OCI-LY3 (cell line): ENCODE measurements at regions not wholly inside any gene's neighbourhood (a gene's known extent, or its start where the extent isn't known, plus 50 kb on each side); places are given as distances from the start of the nearest gene placed in this dataset.
"Not testable (repeated sequence)": the region's sequence is repeated elsewhere in the genome, so short reads cannot be mapped to it uniquely, and the experiment has no call there.

Experiments used
- EZH2phosphoT487 ChIP-seq: fragments of 200-600 bp; shearing (Covaris generic); IDR thresholded peaks from 2 replicates; pipeline ENCODE4 v1.6.1; 2018; ENCODE audit warnings: antibody characterized with exemption, mixed run types, low read depth
- TF ChIP-seq, protein P1 (sequence below): fragments of 200-600, 300-600 bp; sonication (generic); IDR thresholded peaks from 2 replicates; pipeline ENCODE4 v1.5.1; 2014; ENCODE audit warnings: antibody characterized with exemption, low read length, low read depth

DNA sequence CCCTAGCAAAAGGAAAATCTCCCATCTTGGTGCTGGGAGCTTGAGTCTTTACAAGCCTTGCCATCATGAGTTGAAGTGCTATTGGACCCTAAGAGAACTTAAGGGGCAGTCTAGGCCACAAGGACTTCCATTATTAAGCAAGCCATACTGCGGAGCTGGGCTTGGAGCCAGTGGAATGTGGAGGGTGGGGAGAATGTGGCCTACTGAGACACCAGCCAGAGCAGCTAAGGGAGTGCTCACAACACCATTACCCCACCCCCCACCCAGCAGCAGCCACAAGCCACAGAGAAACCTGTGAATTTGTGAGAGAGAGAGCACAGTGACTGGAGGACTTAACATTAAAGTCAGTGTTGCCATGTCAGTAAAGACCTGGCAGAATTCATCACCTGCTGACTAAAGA lies 133.0 kb upstream of the ALG10B start:
- TF ChIP-seq, protein P1, sequence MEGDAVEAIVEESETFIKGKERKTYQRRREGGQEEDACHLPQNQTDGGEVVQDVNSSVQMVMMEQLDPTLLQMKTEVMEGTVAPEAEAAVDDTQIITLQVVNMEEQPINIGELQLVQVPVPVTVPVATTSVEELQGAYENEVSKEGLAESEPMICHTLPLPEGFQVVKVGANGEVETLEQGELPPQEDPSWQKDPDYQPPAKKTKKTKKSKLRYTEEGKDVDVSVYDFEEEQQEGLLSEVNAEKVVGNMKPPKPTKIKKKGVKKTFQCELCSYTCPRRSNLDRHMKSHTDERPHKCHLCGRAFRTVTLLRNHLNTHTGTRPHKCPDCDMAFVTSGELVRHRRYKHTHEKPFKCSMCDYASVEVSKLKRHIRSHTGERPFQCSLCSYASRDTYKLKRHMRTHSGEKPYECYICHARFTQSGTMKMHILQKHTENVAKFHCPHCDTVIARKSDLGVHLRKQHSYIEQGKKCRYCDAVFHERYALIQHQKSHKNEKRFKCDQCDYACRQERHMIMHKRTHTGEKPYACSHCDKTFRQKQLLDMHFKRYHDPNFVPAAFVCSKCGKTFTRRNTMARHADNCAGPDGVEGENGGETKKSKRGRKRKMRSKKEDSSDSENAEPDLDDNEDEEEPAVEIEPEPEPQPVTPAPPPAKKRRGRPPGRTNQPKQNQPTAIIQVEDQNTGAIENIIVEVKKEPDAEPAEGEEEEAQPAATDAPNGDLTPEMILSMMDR = not testable (repeated sequence)
- not testable (repeated sequence) for TF ChIP-seq EZH2phosphoT487
